Keratinocyte (primary cell): ENCODE measurements at regions not wholly inside any gene's neighbourhood (a gene's known extent, or its start where the extent isn't known, plus 50 kb on each side); places are given as distances from the start of the nearest gene placed in this dataset.

Source experiments
- DNase-seq: peaks from one replicate; pipeline ENCODE4 v3.0.0-alpha.2; 2011; ENCODE audit warnings: low read depth, missing footprints, low spot score
- FAIRE-seq: peaks from 2 replicates; lab custom pipeline; 2011; peaks lifted over from hg19 to GRCh38; lab: Jason Lieb, UNC
- H2AFZ ChIP-seq: 2 replicates; pipeline ENCODE4 v1.6.0; 2012; ENCODE audit warnings: low read length, control low read depth, inconsistent platforms; ENCODE audit not compliant: control insufficient read depth
- H3K27ac ChIP-seq: 2 replicates; pipeline ENCODE4 v1.5.1; 2011; ENCODE audit warnings: low read length; ENCODE audit not compliant: control insufficient read depth, insufficient read depth
- H3K27me3 ChIP-seq: 3 replicates; pipeline ENCODE4 v1.6.0; 2011; ENCODE audit warnings: low read length; ENCODE audit not compliant: control insufficient read depth, insufficient read depth; ENCODE audit errors: extremely low read depth
- H3K36me3 ChIP-seq, 2 experiments: 2 replicates in 1 of 2; 3 replicates in 1 of 2; pipeline ENCODE4 v1.5.1; 2011; ENCODE audit warnings: low read length in 2 of 2, mild to moderate bottlenecking in 1 of 2; ENCODE audit not compliant: control insufficient read depth in 2 of 2, insufficient read depth in 2 of 2; ENCODE audit errors: extremely low read depth in 1 of 2
- H3K4me1 ChIP-seq: 3 replicates; pipeline ENCODE4 v1.5.1; 2011; ENCODE audit warnings: low read length; ENCODE audit not compliant: control insufficient read depth, insufficient read depth; ENCODE audit errors: extremely low read depth
- H3K4me2 ChIP-seq: 3 replicates; pipeline ENCODE4 v1.6.0; 2011; ENCODE audit warnings: low read depth, low read length; ENCODE audit not compliant: control insufficient read depth, insufficient read depth; ENCODE audit errors: extremely low read depth
- H3K4me3 ChIP-seq, 3 experiments: fragments of 200-600 bp in 1 of 3; sonication (generic) in 1 of 3; 2 replicates in 2 of 3; 3 replicates in 1 of 3; pipeline ENCODE4 v1.5.1; 2011 to 2016; ENCODE audit warnings: low read length in 3 of 3, mild to moderate bottlenecking in 3 of 3, control low read depth in 2 of 3, inconsistent platforms in 1 of 3, low read depth in 1 of 3, mixed read lengths in 1 of 3, mixed run types in 1 of 3, moderate library complexity in 1 of 3; ENCODE audit not compliant: control insufficient read depth in 2 of 3, insufficient read depth in 2 of 3; ENCODE audit errors: extremely low read depth in 1 of 3
- H3K79me2 ChIP-seq: 2 replicates; pipeline ENCODE4 v1.6.0; 2012; ENCODE audit warnings: low read length; ENCODE audit not compliant: control insufficient read depth, insufficient read depth
- H3K9ac ChIP-seq: 3 replicates; pipeline ENCODE4 v1.6.0; 2011; ENCODE audit warnings: low read length; ENCODE audit not compliant: control insufficient read depth, insufficient read depth; ENCODE audit errors: extremely low read depth
- H3K9me1 ChIP-seq: 3 replicates; pipeline ENCODE4 v1.6.0; 2011; ENCODE audit warnings: low read length; ENCODE audit not compliant: control insufficient read depth, insufficient read depth; ENCODE audit errors: extremely low read depth
- H3K9me3 ChIP-seq: 2 replicates; pipeline ENCODE4 v1.5.1; 2012; ENCODE audit warnings: low read depth, low read length; ENCODE audit not compliant: control insufficient read depth
- H4K20me1 ChIP-seq: 3 replicates; pipeline ENCODE4 v1.6.0; 2011; ENCODE audit warnings: low read length; ENCODE audit not compliant: control insufficient read depth, insufficient read depth; ENCODE audit errors: extremely low read depth
- EZH2 ChIP-seq: IDR thresholded peaks from one replicate; pipeline ENCODE4 v1.6.1; 2012; ENCODE audit warnings: inconsistent platforms, mild to moderate bottlenecking, low read length, moderate library complexity
- dilution Hi-C: fragments of 300-500 bp; cut with MboI; formaldehyde crosslinking; loops from one replicate; pipeline ENCODE4 v1.7.0; 2020; ENCODE audit warnings: low sequenced_read_pairs; ENCODE audit not compliant: extremely low pct_ligation_motif_present
- TF ChIP-seq, protein P1 (sequence below), 3 experiments: IDR thresholded peaks in 1 of 3; conservative IDR thresholded peaks in 1 of 3; optimal IDR thresholded peaks in 1 of 3; 2 replicates in 2 of 3; 3 replicates in 1 of 3; pipeline versions ENCODE3 to v1.5.1; 2011; ENCODE audit warnings: low read length in 3 of 3, mild to moderate bottlenecking in 3 of 3, moderate library complexity in 2 of 3, control low read depth in 1 of 3, inconsistent platforms in 1 of 3; ENCODE audit not compliant: insufficient read depth in 2 of 3; ENCODE audit errors: extremely low read depth in 1 of 3

DNA sequence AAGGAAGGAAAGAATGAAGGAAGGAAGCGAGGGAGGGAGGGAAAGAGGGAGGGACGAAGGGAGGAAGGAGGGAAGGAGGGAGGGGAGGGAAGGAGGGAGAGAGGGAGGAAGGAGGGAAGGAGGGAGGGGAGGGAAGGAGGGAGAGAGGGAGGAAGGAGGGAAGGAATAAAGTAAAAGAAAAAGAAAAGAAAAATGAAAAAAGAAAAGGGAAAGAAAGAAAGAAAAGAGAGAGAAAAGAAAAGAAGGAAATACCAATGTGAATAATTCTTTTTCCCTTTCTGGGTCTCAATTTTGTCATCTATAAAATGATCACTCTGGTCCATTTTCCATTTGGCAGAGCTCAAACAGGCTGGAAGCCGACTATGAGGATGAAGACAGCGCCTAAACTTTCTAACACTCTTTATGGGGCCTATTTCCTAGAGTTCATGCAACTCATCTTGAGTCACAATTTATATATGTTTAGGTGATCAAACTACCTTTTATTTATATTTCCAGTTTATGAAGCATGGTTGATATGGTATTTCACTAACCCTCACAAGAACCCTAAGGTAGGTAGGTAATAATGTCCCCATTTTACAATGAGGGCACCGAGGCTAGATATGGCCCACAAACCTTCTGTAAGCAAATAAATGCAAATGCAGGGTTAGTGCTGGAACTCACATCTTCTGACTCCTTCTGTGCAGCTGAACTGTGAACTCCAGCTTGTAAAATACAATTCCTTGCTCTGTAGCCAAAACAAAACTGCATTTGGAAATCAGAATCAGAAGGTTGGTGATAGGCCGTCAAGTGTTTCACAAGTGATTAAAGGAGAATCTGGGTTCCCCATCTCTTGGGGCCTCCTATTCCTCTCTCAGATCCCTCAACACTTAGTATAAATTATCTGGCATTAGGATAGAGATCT, 434.3 kb downstream of the ETS1 start:
- TF ChIP-seq, protein P1, sequence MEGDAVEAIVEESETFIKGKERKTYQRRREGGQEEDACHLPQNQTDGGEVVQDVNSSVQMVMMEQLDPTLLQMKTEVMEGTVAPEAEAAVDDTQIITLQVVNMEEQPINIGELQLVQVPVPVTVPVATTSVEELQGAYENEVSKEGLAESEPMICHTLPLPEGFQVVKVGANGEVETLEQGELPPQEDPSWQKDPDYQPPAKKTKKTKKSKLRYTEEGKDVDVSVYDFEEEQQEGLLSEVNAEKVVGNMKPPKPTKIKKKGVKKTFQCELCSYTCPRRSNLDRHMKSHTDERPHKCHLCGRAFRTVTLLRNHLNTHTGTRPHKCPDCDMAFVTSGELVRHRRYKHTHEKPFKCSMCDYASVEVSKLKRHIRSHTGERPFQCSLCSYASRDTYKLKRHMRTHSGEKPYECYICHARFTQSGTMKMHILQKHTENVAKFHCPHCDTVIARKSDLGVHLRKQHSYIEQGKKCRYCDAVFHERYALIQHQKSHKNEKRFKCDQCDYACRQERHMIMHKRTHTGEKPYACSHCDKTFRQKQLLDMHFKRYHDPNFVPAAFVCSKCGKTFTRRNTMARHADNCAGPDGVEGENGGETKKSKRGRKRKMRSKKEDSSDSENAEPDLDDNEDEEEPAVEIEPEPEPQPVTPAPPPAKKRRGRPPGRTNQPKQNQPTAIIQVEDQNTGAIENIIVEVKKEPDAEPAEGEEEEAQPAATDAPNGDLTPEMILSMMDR (optimal IDR thresholded peaks at IDR 0.05 in 1 of 3, IDR thresholded peaks at IDR 0.05 in 1 of 3, conservative IDR thresholded peaks at IDR 0.05 in 1 of 3; ENCODE audit: extremely low read depth in 1 of 3, insufficient read depth in 2 of 3, low read length in 3 of 3) = no peak
- TF ChIP-seq EZH2 = no peak
- no peak overlapping the region for H3K4me3 ChIP-seq
- no peaks in the 10 kb centered on the region for H3K36me3 ChIP-seq
- no peak overlapping the region for H2AFZ ChIP-seq
- H3K4me1 ChIP-seq = no peaks in the 10 kb centered on the region
- H4K20me1 ChIP-seq = no peaks in the 10 kb centered on the region
- H3K79me2 ChIP-seq = no peaks in the 10 kb centered on the region
- no peaks in the 10 kb centered on the region for H3K9me3 ChIP-seq
- H3K27me3 ChIP-seq = no peaks in the 10 kb centered on the region
- dilution Hi-C loops = no loop called here
- H3K9ac ChIP-seq = no peak overlapping the region
- no peaks in the 10 kb centered on the region for H3K9me1 ChIP-seq
- H3K27ac ChIP-seq = no peak overlapping the region
- DNase-seq = no peak
- no peak overlapping the region for H3K4me2 ChIP-seq
- no peak for FAIRE-seq

- Histone ChIP-seq H4K20me1 (no peaks in the 10 kb centered on the region), H3K9me1 (no peaks in the 10 kb centered on the region), H3K4me2 (no peak overlapping the region), H3K4me1 (no peaks in the 10 kb centered on the region), H3K27ac (no peak overlapping the region), H3K79me2 (no peaks in the 10 kb centered on the region), H3K27me3 (no peaks in the 10 kb centered on the region), H3K9me3 (no peaks in the 10 kb centered on the region), H3K36me3 (no peaks in the 10 kb centered on the region), H3K4me3 (no peak overlapping the region), H3K9ac (no peak overlapping the region), H2AFZ (no peak overlapping the region)
- FAIRE-seq (no peak), DNase-seq (no peak)
- no peak for TF ChIP-seq EZH2
- TF ChIP-seq, protein P1 (optimal IDR thresholded peaks at IDR 0.05 in 1 of 3, IDR thresholded peaks at IDR 0.05 in 1 of 3, conservative IDR thresholded peaks at IDR 0.05 in 1 of 3; ENCODE audit: extremely low read depth in 1 of 3, insufficient read depth in 2 of 3, low read length in 3 of 3) = no peak
- dilution Hi-C loops = no loop called here
Measured at GRCh38 chr11:128151780-128152179, 435.6 kb downstream of the ETS1 start.
